Loucy (cell line): ENCODE measurements at regions not wholly inside any gene's neighbourhood (a gene's known extent, or its start where the extent isn't known, plus 50 kb on each side); places are given as distances from the start of the nearest gene placed in this dataset.
"Not testable (repeated sequence)": the region's sequence is repeated elsewhere in the genome, so short reads cannot be mapped to it uniquely, and the experiment has no call there.

Experiments used
- EZH2phosphoT487 ChIP-seq: fragments of 200-600 bp; IDR thresholded peaks from 2 replicates; pipeline ENCODE4 v1.6.1; 2018; ENCODE audit warnings: antibody characterized with exemption, mild to moderate bottlenecking, moderate library complexity, borderline replicate concordance
- TF ChIP-seq, protein P1 (sequence below): fragments of 200-600 bp; sonication (generic); conservative IDR thresholded peaks from 2 replicates; pipeline ENCODE4 v1.5.1; 2014; ENCODE audit warnings: mild to moderate bottlenecking, antibody characterized with exemption, low read length

DNA sequence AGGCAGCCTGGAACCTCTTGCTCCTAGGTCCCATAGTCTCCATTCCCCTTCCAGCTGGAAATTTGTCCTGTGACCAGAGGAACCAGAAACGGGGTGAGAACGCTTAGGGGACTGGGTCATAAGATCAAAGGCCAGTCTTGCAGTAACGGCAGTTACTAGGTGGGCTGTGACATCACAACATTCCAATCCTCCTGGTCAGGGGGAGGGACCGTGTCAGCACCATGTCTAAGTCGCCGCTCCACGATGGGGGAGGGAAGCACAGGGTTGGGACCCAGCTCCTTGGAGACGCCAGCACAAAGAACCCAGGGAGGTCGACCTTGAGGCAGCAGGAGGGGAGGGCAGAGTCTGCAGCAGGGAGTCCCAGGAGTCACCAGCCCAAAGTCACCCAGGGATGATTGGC is 158.3 kb downstream of the GOLGA6L22 start:
- TF ChIP-seq, protein P1, sequence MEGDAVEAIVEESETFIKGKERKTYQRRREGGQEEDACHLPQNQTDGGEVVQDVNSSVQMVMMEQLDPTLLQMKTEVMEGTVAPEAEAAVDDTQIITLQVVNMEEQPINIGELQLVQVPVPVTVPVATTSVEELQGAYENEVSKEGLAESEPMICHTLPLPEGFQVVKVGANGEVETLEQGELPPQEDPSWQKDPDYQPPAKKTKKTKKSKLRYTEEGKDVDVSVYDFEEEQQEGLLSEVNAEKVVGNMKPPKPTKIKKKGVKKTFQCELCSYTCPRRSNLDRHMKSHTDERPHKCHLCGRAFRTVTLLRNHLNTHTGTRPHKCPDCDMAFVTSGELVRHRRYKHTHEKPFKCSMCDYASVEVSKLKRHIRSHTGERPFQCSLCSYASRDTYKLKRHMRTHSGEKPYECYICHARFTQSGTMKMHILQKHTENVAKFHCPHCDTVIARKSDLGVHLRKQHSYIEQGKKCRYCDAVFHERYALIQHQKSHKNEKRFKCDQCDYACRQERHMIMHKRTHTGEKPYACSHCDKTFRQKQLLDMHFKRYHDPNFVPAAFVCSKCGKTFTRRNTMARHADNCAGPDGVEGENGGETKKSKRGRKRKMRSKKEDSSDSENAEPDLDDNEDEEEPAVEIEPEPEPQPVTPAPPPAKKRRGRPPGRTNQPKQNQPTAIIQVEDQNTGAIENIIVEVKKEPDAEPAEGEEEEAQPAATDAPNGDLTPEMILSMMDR = not testable (repeated sequence)
- not testable (repeated sequence) for TF ChIP-seq EZH2phosphoT487
